Mesenchymal stem cell (in vitro differentiated cells and primary cell): ENCODE measurements at regions not wholly inside any gene's neighbourhood (a gene's known extent, or its start where the extent isn't known, plus 50 kb on each side); places are given as distances from the start of the nearest gene placed in this dataset.

Experiments
- DNase-seq: peaks from one replicate; pipeline ENCODE4 v3.0.0-alpha.2; 2013
- H2AFZ ChIP-seq: one replicate; pipeline ENCODE4 v1.6.1; 2013; ENCODE audit warnings: low read depth, mild to moderate bottlenecking, control low read depth, inconsistent platforms, low read length, moderate library complexity
- H2AK5ac ChIP-seq: 2 replicates; pipeline ENCODE4 v1.6.1; 2013; ENCODE audit warnings: low read length, moderate library complexity, mild to moderate bottlenecking, inconsistent platforms; ENCODE audit not compliant: severe bottlenecking
- H2BK120ac ChIP-seq: one replicate; pipeline ENCODE4 v1.6.1; 2013; ENCODE audit warnings: low read depth, mild to moderate bottlenecking, inconsistent platforms, low read length, moderate library complexity
- H2BK12ac ChIP-seq, 2 experiments: one replicate each; pipeline ENCODE4 v1.6.1; 2013; ENCODE audit warnings: inconsistent platforms in 2 of 2, low read length in 2 of 2, mild to moderate bottlenecking in 2 of 2, moderate library complexity in 2 of 2, control low read depth in 1 of 2
- H2BK15ac ChIP-seq: one replicate; pipeline ENCODE4 v1.6.1; 2013; ENCODE audit warnings: mild to moderate bottlenecking, low read depth, inconsistent platforms; ENCODE audit not compliant: poor library complexity, severe bottlenecking
- H2BK5ac ChIP-seq: 2 replicates; pipeline ENCODE4 v1.6.1; 2013; ENCODE audit warnings: low read depth, mild to moderate bottlenecking, low read length, control low read depth, inconsistent platforms; ENCODE audit not compliant: poor library complexity, severe bottlenecking
- H3K14ac ChIP-seq, 2 experiments: one replicate each; pipeline ENCODE4 v1.6.1; 2013; ENCODE audit warnings: inconsistent platforms in 2 of 2, low read length in 2 of 2, control low read depth in 1 of 2, mild to moderate bottlenecking in 1 of 2, moderate library complexity in 1 of 2
- H3K18ac ChIP-seq, 2 experiments: one replicate each; pipeline ENCODE4 v1.6.1; 2013; ENCODE audit warnings: inconsistent platforms in 2 of 2, low read length in 2 of 2, control low read depth in 1 of 2, low read depth in 1 of 2, mild to moderate bottlenecking in 1 of 2
- H3K23ac ChIP-seq, 2 experiments: one replicate each; pipeline ENCODE4 v1.6.1; 2013; ENCODE audit warnings: inconsistent platforms in 2 of 2, low read length in 2 of 2, mild to moderate bottlenecking in 2 of 2, moderate library complexity in 2 of 2, control low read depth in 1 of 2
- H3K27ac ChIP-seq: 2 replicates; pipeline ENCODE4 v1.5.1; 2013; ENCODE audit warnings: mild to moderate bottlenecking, moderate library complexity, low read length, control low read depth, inconsistent platforms; ENCODE audit not compliant: poor library complexity, severe bottlenecking
- H3K27me3 ChIP-seq, 2 experiments: 2 replicates each; pipeline versions ENCODE4 v1.6.1 to v1.7.0; 2013; ENCODE audit warnings: low read length in 2 of 2, mild to moderate bottlenecking in 2 of 2, moderate library complexity in 2 of 2, control low read depth in 1 of 2, inconsistent platforms in 1 of 2; ENCODE audit not compliant: control insufficient read depth in 1 of 2, insufficient read depth in 1 of 2
- H3K36me3 ChIP-seq, 2 experiments: 2 replicates each; pipeline versions ENCODE4 v1.6.1 to v1.7.0; 2013; ENCODE audit warnings: low read length in 2 of 2, control low read depth in 1 of 2, inconsistent platforms in 1 of 2, low read depth in 1 of 2, mild to moderate bottlenecking in 1 of 2; ENCODE audit not compliant: insufficient read depth in 2 of 2, control insufficient read depth in 1 of 2
- H3K4ac ChIP-seq, 2 experiments: one replicate each; pipeline ENCODE4 v1.6.1; 2013; ENCODE audit warnings: inconsistent platforms in 2 of 2, low read length in 2 of 2, mild to moderate bottlenecking in 2 of 2, moderate library complexity in 2 of 2, control low read depth in 1 of 2, low read depth in 1 of 2
- H3K4me1 ChIP-seq: 2 replicates; pipeline ENCODE4 v1.6.1; 2013; ENCODE audit warnings: low read depth, low read length, control low read depth; ENCODE audit not compliant: control insufficient read depth, insufficient read depth
- H3K4me2 ChIP-seq: 2 replicates; pipeline ENCODE4 v1.6.1; 2013; ENCODE audit warnings: low read length, mild to moderate bottlenecking, inconsistent platforms; ENCODE audit not compliant: poor library complexity, severe bottlenecking
- H3K4me3 ChIP-seq, 2 experiments: 2 replicates each; pipeline versions ENCODE4 v1.5.1 to v1.7.0; 2013; ENCODE audit warnings: low read length in 2 of 2, mild to moderate bottlenecking in 2 of 2, control low read depth in 1 of 2, low read depth in 1 of 2; ENCODE audit not compliant: insufficient read depth in 1 of 2
- H3K79me1 ChIP-seq: replicated peaks from 2 replicates; pipeline ENCODE4 v1.6.1; 2013; ENCODE audit warnings: mild to moderate bottlenecking, control low read depth, low read length, inconsistent platforms; ENCODE audit not compliant: poor library complexity, severe bottlenecking
- H3K9ac ChIP-seq: 2 replicates; pipeline ENCODE4 v1.7.0; 2013; ENCODE audit warnings: mild to moderate bottlenecking, low read length, moderate library complexity
- H3K9me3 ChIP-seq: 2 replicates; pipeline ENCODE4 v1.7.0; 2013; ENCODE audit warnings: mild to moderate bottlenecking, low read length; ENCODE audit not compliant: control insufficient read depth
- H4K8ac ChIP-seq: one replicate; pipeline ENCODE4 v1.6.1; 2013; ENCODE audit warnings: inconsistent platforms, mild to moderate bottlenecking, low read length, moderate library complexity
- H4K91ac ChIP-seq: one replicate; pipeline ENCODE4 v1.6.1; 2013; ENCODE audit warnings: mild to moderate bottlenecking, low read length, inconsistent platforms
- WGBS: methylation state at CpG from one replicate; pipeline ENCODE4 v1.1.7; 2013; ENCODE audit warnings: mixed read lengths; 5-methylcytosine and 5-hydroxymethylcytosine counted together

DNA sequence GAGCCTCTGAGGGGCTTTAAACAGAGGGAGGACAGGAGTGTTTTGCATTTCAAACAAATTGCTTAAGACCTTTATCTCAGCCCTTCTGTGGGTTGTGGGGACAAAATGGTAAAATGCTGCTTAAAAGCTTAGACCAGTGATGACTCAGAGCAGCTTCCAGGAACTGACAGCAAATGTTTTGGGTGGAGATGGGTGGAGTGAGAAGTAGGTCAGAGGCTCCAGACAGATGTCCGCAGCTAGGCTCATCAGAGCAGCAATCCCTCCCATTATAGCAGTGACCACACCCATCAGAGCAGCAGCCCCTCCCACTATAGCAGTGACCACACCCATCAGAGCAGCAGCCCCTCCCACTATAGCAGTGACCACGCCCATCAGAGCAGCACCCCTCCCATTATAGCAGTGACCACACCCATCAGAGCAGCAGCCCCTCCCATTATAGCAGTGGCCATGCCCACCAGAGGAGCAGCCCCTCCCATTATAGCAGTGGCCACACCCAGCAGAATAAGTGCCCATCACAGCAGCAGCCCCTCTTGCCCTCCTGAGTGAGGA lies 532.2 kb downstream of the MATN1 start:
- H3K4ac ChIP-seq: no peak overlapping the region
- H3K27me3 ChIP-seq: peaks cover under 1 to 23% of the 10 kb centered on the region in 2 experiments
- H3K9me3 ChIP-seq: no peaks in the 10 kb centered on the region
- H3K14ac ChIP-seq: no peak overlapping the region
- H3K27ac ChIP-seq: no peak overlapping the region
- H4K8ac ChIP-seq: no peak overlapping the region
- H3K4me1 ChIP-seq: no peaks in the 10 kb centered on the region
- H3K9ac ChIP-seq: peak overlapping the region; percentile 43
- no peak overlapping the region for H2AFZ ChIP-seq
- no peaks in the 10 kb centered on the region for H3K36me3 ChIP-seq
- no peak overlapping the region for H2BK5ac ChIP-seq
- H4K91ac ChIP-seq: no peak overlapping the region
- no peak overlapping the region for H3K18ac ChIP-seq
- H3K4me3 ChIP-seq: no peak overlapping the region
- H3K79me1 ChIP-seq: no peaks in the 10 kb centered on the region
- no peak overlapping the region for H3K23ac ChIP-seq
- DNase-seq: peak; percentile 1
- no peak overlapping the region for H3K4me2 ChIP-seq
- no peak overlapping the region for H2BK15ac ChIP-seq
- no peak overlapping the region for H2AK5ac ChIP-seq
- 59% methylated on average over 2 of the region's 2 CpGs for WGBS
- H2BK12ac ChIP-seq: no peak overlapping the region
- H2BK120ac ChIP-seq: no peak overlapping the region

DNA sequence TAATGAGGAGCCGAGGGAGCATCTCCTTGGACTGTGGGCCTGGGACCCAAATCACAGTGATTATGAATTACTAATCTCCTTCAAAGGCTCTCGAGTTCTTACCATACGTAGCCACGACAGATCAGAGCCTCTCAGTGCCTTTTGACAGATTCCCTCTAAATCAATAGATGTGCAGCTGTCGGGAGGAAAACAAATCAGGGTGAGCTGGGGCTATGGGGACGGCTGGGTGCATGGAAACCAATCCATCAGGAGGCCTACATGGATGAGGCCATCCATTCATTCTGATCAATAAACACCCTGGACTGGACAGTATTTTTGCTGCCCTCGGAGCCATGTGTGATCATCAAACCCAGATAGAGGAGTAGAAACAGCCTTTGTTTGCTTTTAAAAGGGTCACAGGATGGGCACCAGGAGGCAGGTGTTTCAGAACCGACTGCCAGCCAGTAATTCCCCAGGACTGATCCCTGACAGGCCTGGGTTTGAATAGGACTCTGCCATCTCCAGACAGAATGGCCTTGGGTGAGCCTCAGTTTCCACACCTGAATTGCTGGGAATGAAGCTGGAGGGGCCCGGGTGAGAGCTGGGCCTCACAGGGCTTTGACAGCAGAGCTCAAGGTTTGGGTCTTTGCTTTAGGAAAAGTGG lies 532.8 kb downstream of the MATN1 start:
- Histone ChIP-seq H3K79me1 (no peaks in the 10 kb centered on the region), H3K23ac (no peak overlapping the region), H2AFZ (no peak overlapping the region), H2BK12ac (no peak overlapping the region), H3K9ac (peak overlapping the region; percentile 43), H3K4me1 (no peaks in the 10 kb centered on the region), H3K27ac (no peak overlapping the region), H3K4me3 (no peak overlapping the region), H2BK15ac (no peak overlapping the region), H2BK5ac (no peak overlapping the region), H3K4ac (no peak overlapping the region), H2BK120ac (no peak overlapping the region), H4K91ac (no peak overlapping the region), H4K8ac (no peak overlapping the region), H3K14ac (no peak overlapping the region), H3K9me3 (no peaks in the 10 kb centered on the region), H3K4me2 (no peak overlapping the region), H3K27me3 (peaks cover 0 to 27% of the 10 kb centered on the region in 2 experiments), H3K18ac (no peak overlapping the region), H3K36me3 (no peaks in the 10 kb centered on the region), H2AK5ac (no peak overlapping the region)
- WGBS: 77% methylated on average over 9 of the region's 9 CpGs
- DNase-seq: no peak

DNA sequence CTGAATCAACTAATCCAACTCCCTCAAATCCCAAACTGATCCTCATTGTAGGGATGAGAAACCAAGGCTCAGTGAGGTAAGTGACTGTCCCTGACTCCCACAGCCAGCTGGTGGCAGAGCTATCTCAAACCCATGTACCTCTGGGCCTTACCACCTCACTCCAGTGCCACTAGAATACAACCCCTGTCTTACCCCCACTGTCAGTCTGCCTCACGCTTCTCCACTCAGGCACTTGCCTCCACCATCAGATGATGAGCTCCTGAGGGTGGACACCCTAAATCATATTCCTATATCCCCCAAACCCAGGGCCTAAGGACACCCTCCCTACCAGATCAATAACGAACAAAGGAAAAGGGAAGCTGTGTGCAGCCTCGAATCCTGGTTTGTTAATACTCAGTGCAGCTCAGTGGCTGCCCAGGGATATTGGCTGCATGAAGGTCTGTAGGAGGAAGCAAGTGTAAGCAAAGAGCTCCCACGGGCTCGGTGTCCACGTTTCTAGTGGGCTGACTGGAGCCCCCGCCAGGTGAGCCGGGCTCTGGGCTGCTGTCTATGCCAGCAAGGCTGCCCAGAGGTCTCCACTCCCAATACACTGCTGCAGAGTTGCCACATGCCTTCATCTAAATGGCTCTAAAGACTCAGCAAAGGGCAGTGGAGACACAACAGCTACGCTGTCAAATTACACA lies 533.4 kb downstream of the MATN1 start:
- Histone ChIP-seq H3K4me3 (no peak overlapping the region), H3K9ac (no peak overlapping the region), H2AK5ac (no peak overlapping the region), H3K23ac (no peak overlapping the region), H3K14ac (no peak overlapping the region), H3K4me1 (no peaks in the 10 kb centered on the region), H2BK120ac (no peak overlapping the region), H3K4ac (no peak overlapping the region), H3K27ac (no peak overlapping the region), H3K36me3 (no peaks in the 10 kb centered on the region), H4K8ac (no peak overlapping the region), H2AFZ (no peak overlapping the region), H3K18ac (no peak overlapping the region), H2BK15ac (no peak overlapping the region), H2BK12ac (no peak overlapping the region), H3K9me3 (no peaks in the 10 kb centered on the region), H3K4me2 (no peak overlapping the region), H3K79me1 (no peaks in the 10 kb centered on the region), H4K91ac (no peak overlapping the region), H2BK5ac (no peak overlapping the region), H3K27me3 (peaks cover 0 to 34% of the 10 kb centered on the region in 2 experiments)
- DNase-seq: no peak
- WGBS: 80% methylated on average over 9 of the region's 9 CpGs

GRCh38 chr1:30188999-30189398 lies 534.4 kb downstream of the MATN1 start:
- no peak overlapping the region for H3K18ac ChIP-seq
- H2BK120ac ChIP-seq: no peak overlapping the region
- no peaks in the 10 kb centered on the region for H3K79me1 ChIP-seq
- H2BK15ac ChIP-seq: no peak overlapping the region
- no peak overlapping the region for H3K14ac ChIP-seq
- no peak for DNase-seq
- peaks cover 0 to 39% of the 10 kb centered on the region in 2 experiments for H3K27me3 ChIP-seq
- H3K23ac ChIP-seq: no peak overlapping the region
- no peak overlapping the region for H3K4me3 ChIP-seq
- H4K91ac ChIP-seq: no peak overlapping the region
- H3K9ac ChIP-seq: no peak overlapping the region
- H2AK5ac ChIP-seq: no peak overlapping the region
- WGBS: 82% methylated on average over 2 of the region's 2 CpGs
- H2BK12ac ChIP-seq: no peak overlapping the region
- H3K4me1 ChIP-seq: no peaks in the 10 kb centered on the region
- H4K8ac ChIP-seq: no peak overlapping the region
- H3K4me2 ChIP-seq: no peak overlapping the region
- no peak overlapping the region for H2AFZ ChIP-seq
- no peaks in the 10 kb centered on the region for H3K36me3 ChIP-seq
- no peak overlapping the region for H2BK5ac ChIP-seq
- H3K27ac ChIP-seq: no peak overlapping the region
- H3K9me3 ChIP-seq: no peaks in the 10 kb centered on the region
- no peak overlapping the region for H3K4ac ChIP-seq
